ENCODE measurements at regions not wholly inside any gene's neighbourhood (a gene's known extent, or its start where the extent isn't known, plus 50 kb on each side); places are given as distances from the start of the nearest gene placed in this dataset.

DNA sequence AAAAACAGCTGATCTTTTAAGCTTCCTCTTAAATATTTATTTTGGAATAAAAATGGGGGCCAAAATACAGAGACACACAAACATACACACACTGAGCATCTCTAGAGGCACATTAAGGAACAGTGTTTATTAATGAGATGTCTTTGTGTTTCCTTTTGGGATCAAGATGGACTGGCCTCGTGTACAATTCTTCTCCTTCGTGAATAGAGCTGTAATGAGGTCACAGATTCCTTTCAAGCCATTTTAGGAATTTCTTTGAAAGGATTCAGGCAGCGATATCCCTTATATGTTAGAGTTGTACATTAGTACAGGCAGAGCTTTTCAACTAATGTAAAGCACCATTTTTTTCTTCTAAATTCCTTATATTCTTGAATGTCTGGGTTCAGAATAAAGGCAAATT is 295.7 kb downstream of the CHRM3 start:
- Histone ChIP-seq H3K4me3 (ENCODE audit: low read length) (no peak overlapping the region), H4K20me1 (ENCODE audit: insufficient read depth, low read length) (no peaks in the 10 kb centered on the region), H3K4me2 (ENCODE audit: low read depth, low read length) (no peak overlapping the region), H3K27ac (ENCODE audit: low read length) (no peak overlapping the region), H3K9me2 (replicated peaks; ENCODE audit: insufficient read depth, low read length) (no peaks in the 10 kb centered on the region), H3K9ac (ENCODE audit: low read length) (no peak overlapping the region), H2AFZ (ENCODE audit: low read length) (no peak overlapping the region), H3K4me1 (ENCODE audit: low read length) (no peaks in the 10 kb centered on the region), H3F3A (ENCODE audit: insufficient read depth, low read length) (no peaks in the 10 kb centered on the region), H3K27me3 (replicated peaks; ENCODE audit: insufficient read depth, low read length) (no peaks in the 10 kb centered on the region), H3K36me3 (replicated peaks; ENCODE audit: insufficient read depth, low read length) (0 out of 2 replicates have a peak, but pooled peaks cover 6% of the 10 kb centered on the region), H3K9me3 (replicated peaks; ENCODE audit: insufficient read depth, low read length) (no peaks in the 10 kb centered on the region), H3K79me2 (ENCODE audit: low read length) (no peaks in the 10 kb centered on the region)
- no peak for DNase-seq
- TF ChIP-seq, protein P1, sequence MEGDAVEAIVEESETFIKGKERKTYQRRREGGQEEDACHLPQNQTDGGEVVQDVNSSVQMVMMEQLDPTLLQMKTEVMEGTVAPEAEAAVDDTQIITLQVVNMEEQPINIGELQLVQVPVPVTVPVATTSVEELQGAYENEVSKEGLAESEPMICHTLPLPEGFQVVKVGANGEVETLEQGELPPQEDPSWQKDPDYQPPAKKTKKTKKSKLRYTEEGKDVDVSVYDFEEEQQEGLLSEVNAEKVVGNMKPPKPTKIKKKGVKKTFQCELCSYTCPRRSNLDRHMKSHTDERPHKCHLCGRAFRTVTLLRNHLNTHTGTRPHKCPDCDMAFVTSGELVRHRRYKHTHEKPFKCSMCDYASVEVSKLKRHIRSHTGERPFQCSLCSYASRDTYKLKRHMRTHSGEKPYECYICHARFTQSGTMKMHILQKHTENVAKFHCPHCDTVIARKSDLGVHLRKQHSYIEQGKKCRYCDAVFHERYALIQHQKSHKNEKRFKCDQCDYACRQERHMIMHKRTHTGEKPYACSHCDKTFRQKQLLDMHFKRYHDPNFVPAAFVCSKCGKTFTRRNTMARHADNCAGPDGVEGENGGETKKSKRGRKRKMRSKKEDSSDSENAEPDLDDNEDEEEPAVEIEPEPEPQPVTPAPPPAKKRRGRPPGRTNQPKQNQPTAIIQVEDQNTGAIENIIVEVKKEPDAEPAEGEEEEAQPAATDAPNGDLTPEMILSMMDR (IDR thresholded peaks at IDR 0.05; ENCODE audit: low read length), result no peak
- no peak for TF ChIP-seq EZH2phosphoT487 (IDR thresholded peaks at IDR 0.05; ENCODE audit: low read length)
- no peak for TF ChIP-seq EZH2 (optimal IDR thresholded peaks at IDR 0.05; ENCODE audit: low read depth, low read length)

DNA sequence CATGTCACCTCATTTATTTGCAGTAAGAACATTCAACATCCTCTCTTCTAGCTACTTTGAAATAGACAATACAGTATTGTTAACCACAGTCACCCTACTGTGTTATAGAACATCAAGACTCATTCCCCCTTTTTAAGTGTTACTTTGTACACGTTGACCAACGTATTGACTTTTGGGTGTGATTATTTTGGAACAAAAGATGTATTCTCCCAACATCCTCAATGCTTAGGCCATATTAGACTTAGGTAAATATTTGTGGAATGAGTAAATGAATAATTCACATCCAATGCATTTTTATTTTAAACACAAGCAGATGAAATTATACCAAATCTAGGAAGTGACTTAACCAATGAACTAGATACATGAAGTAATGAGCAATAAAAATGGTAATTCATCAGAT is 296.6 kb downstream of the CHRM3 start:
- Histone ChIP-seq H3K4me3 (ENCODE audit: low read length) (no peak overlapping the region), H3K9me3 (replicated peaks; ENCODE audit: insufficient read depth, low read length) (no peaks in the 10 kb centered on the region), H3K79me2 (ENCODE audit: low read length) (no peaks in the 10 kb centered on the region), H3K9me2 (replicated peaks; ENCODE audit: insufficient read depth, low read length) (no peaks in the 10 kb centered on the region), H3K4me2 (ENCODE audit: low read depth, low read length) (no peak overlapping the region), H3K27ac (ENCODE audit: low read length) (no peak overlapping the region), H3F3A (ENCODE audit: insufficient read depth, low read length) (no peaks in the 10 kb centered on the region), H2AFZ (ENCODE audit: low read length) (no peak overlapping the region), H3K27me3 (replicated peaks; ENCODE audit: insufficient read depth, low read length) (no peaks in the 10 kb centered on the region), H4K20me1 (ENCODE audit: insufficient read depth, low read length) (no peaks in the 10 kb centered on the region), H3K36me3 (replicated peaks; ENCODE audit: insufficient read depth, low read length) (0 out of 2 replicates have a peak, but pooled peaks cover 6% of the 10 kb centered on the region), H3K9ac (ENCODE audit: low read length) (no peak overlapping the region), H3K4me1 (ENCODE audit: low read length) (no peaks in the 10 kb centered on the region)
- TF ChIP-seq EZH2 (optimal IDR thresholded peaks at IDR 0.05; ENCODE audit: low read depth, low read length) (no peak), EZH2phosphoT487 (IDR thresholded peaks at IDR 0.05; ENCODE audit: low read length) (no peak)
- TF ChIP-seq, protein P1 (IDR thresholded peaks at IDR 0.05; ENCODE audit: low read length), result no peak
- no peak for DNase-seq

DNA sequence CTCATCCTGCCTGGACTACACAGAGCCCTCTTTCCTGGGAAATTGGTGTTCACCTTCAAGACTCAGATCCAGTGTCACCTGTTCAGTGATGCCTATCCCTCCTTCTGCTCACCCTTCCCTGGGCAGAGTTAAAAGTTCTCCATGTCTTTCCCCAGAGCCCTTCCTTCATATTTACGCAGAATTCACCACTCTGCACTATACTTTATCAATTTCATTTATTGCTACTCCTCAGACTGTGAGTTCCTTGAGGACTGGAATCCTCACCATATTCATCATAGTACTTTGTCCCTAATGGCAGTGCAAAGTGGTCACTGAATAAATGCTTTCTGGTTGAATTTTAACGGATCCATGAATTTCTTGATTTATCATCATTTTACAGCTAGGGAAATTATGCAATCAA is 300.0 kb downstream of the CHRM3 start:
- no peaks in the 10 kb centered on the region for H3K9me2 ChIP-seq (replicated peaks; ENCODE audit: insufficient read depth, low read length)
- H3K4me3 ChIP-seq (ENCODE audit: low read length), result no peak overlapping the region
- H3F3A ChIP-seq (ENCODE audit: insufficient read depth, low read length), result no peaks in the 10 kb centered on the region
- no peaks in the 10 kb centered on the region for H4K20me1 ChIP-seq (ENCODE audit: insufficient read depth, low read length)
- no peaks in the 10 kb centered on the region for H3K9me3 ChIP-seq (replicated peaks; ENCODE audit: insufficient read depth, low read length)
- H3K9ac ChIP-seq (ENCODE audit: low read length), result no peak overlapping the region
- H3K4me2 ChIP-seq (ENCODE audit: low read depth, low read length), result no peak overlapping the region
- no peaks in the 10 kb centered on the region for H3K4me1 ChIP-seq (ENCODE audit: low read length)
- TF ChIP-seq EZH2phosphoT487 (IDR thresholded peaks at IDR 0.05; ENCODE audit: low read length), result no peak
- TF ChIP-seq, protein P1 (IDR thresholded peaks at IDR 0.05; ENCODE audit: low read length), result no peak
- TF ChIP-seq EZH2 (optimal IDR thresholded peaks at IDR 0.05; ENCODE audit: low read depth, low read length), result no peak
- H3K27me3 ChIP-seq (replicated peaks; ENCODE audit: insufficient read depth, low read length), result no peaks in the 10 kb centered on the region; the same call in 1 of the 2 replicates
- DNase-seq, result no peak
- H3K36me3 ChIP-seq (replicated peaks; ENCODE audit: insufficient read depth, low read length), result no peaks in the 10 kb centered on the region
- no peaks in the 10 kb centered on the region for H3K79me2 ChIP-seq (ENCODE audit: low read length)
- H2AFZ ChIP-seq (ENCODE audit: low read length), result no peak overlapping the region
- no peak overlapping the region for H3K27ac ChIP-seq (ENCODE audit: low read length)
